HUES48 (cell line): ENCODE measurements at regions not wholly inside any gene's neighbourhood (a gene's known extent, or its start where the extent isn't known, plus 50 kb on each side); places are given as distances from the start of the nearest gene placed in this dataset.

Source experiments
- H3K27ac ChIP-seq: one replicate; pipeline ENCODE4 v1.7.0; 2013; ENCODE audit warnings: low read depth, low read length, inconsistent platforms
- H3K27me3 ChIP-seq: 2 replicates; pipeline ENCODE4 v1.6.1; 2013; ENCODE audit warnings: mild to moderate bottlenecking, low read length; ENCODE audit not compliant: control insufficient read depth, insufficient read depth
- H3K36me3 ChIP-seq: 2 replicates; pipeline ENCODE4 v1.6.1; 2013; ENCODE audit warnings: low read length; ENCODE audit not compliant: control insufficient read depth, insufficient read depth
- H3K4me1 ChIP-seq: 2 replicates; pipeline ENCODE4 v1.6.1; 2013; ENCODE audit warnings: mild to moderate bottlenecking, low read length; ENCODE audit not compliant: control insufficient read depth, insufficient read depth
- H3K4me3 ChIP-seq: 2 replicates; pipeline ENCODE4 v1.5.1; 2013; ENCODE audit warnings: mild to moderate bottlenecking, low read depth, low read length
- H3K9ac ChIP-seq: 2 replicates; pipeline ENCODE4 v1.6.1; 2013; ENCODE audit warnings: mild to moderate bottlenecking, low read depth, low read length, moderate library complexity
- H3K9me3 ChIP-seq: 2 replicates; pipeline ENCODE4 v1.6.1; 2013; ENCODE audit warnings: low read length; ENCODE audit not compliant: control insufficient read depth, insufficient read depth

DNA sequence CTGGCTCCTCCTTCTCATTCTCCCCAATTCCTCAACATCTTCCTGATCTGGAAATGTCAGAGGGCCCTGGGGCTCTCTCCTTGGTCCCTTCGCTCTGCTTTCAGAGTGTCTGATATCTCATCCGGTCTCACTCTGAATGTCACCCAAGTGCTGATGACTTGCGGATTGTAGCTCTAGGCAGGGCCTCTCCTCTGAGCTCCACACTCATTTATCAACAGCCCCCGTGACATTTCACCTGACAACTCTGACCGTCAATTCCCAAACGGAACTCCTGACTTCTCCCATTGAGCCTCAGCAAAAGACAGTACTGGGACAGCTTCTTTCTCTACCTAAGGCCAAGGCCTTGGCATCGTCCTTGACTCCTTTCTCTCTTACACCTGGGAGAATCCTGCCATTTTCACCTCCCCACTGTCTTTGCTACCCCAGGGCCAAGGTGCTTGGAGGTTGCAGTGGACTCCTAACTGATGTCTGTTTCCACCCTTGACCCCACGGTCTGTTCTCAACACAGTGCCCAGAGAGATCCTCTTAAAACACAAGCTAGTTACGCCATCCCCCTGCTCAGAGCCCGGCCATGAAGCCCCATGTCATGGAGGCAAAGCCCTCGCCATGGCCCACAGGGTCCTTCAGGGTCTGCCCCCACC lies 57.5 kb upstream of the THY1 start:
- no peaks in the 10 kb centered on the region for H3K9me3 ChIP-seq
- H3K4me3 ChIP-seq, result no peak overlapping the region
- no peaks in the 10 kb centered on the region for H3K4me1 ChIP-seq
- peaks cover 5% of the 10 kb centered on the region for H3K27me3 ChIP-seq
- no peak overlapping the region for H3K27ac ChIP-seq
- no peaks in the 10 kb centered on the region for H3K36me3 ChIP-seq
- H3K9ac ChIP-seq, result no peak overlapping the region

DNA sequence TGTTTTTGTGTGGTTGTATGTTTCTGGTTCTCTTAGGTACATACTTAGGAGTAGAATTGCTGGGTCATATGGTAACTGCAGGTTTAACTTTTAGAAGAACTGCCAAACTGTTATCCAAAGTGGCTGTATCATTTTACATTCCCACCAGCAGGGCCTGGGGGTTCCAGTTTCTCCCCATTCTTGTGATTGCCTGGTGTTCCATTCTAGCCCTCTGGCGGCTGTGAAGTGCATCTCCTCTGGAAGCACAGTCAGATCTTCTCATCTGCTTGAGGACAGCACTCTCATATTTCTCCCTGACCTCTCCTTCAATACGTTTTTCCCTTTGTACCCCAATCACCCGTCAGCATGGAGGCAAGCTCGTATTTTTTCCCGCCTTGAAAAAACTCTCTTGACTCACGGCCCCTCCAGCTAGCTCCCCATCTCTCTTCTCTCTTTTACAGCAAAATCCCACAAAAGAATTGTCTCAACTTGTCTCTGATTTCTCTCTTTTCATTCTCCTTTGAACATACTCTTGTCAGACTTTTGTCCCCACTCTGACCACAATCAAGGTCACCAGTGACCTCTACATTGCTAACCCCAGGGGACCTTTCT lies 56.8 kb upstream of the THY1 start:
- Histone ChIP-seq H3K4me1 (no peaks in the 10 kb centered on the region), H3K27ac (no peak overlapping the region), H3K36me3 (no peaks in the 10 kb centered on the region), H3K9me3 (no peaks in the 10 kb centered on the region), H3K4me3 (no peak overlapping the region), H3K27me3 (peaks cover 5% of the 10 kb centered on the region), H3K9ac (no peak overlapping the region)

DNA sequence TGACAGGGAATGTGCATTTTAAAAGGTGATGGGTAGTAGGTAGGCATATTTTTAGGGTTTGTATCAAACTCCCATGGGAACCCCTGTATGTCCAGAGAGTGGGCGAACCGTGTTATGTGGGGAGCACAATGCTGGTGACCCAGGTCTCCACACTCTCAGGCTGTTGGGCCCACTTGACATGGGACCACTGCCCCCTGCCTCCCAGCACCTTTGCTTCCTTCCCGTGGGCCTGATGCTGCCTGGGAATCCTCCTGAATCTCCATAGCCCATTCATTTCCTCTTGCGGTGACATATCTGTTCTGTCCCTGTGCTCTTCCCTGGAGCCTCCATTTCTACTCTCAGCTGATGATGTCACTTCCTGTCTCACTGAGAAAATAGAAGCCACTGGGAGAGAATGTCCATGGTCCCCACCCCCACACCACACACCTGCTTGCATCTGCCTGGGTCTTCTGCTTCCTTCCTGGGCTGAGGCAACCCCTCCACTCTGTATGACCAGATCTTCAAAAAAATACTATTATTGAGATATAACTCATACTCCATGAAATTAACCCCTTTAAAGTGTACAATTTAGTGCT lies 55.8 kb upstream of the THY1 start:
- H3K9me3 ChIP-seq, result no peaks in the 10 kb centered on the region
- H3K27me3 ChIP-seq, result peaks cover 5% of the 10 kb centered on the region
- no peak overlapping the region for H3K27ac ChIP-seq
- no peak overlapping the region for H3K4me3 ChIP-seq
- no peaks in the 10 kb centered on the region for H3K36me3 ChIP-seq
- H3K9ac ChIP-seq, result no peak overlapping the region
- no peaks in the 10 kb centered on the region for H3K4me1 ChIP-seq

DNA sequence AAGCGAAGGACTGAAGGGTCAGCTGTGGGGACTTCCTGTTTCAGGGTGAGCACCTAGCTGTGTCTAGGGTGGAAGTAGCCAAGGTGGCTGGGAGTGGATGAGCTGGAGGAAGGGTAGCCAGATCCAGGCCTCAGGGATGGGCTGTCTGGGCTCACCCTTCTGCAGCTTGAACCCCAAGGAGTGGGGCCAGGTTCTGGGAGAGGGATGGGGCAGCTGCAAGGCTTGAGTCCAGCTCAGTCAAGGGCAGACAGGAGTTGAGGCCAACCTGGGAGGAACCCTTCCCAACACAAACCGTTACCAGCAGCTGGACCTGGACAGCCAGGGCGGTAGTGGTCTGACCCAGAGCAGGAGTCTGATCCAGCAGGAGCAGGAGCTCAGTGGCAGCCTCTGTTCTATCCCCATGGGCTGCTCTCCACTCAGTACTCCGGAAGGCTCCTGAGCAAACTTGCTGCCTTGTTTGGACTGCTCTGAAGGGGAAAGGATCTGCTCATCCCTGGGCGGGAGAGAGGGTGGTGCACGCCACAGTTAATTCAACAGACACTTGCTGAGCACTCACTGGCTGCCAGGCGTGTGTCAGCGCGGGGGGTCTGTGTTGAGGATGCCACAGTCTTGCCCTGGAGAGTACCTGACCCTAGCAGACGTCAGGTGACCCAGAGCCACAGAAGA lies 53.8 kb upstream of the THY1 start:
- Histone ChIP-seq H3K27ac (no peak overlapping the region), H3K9ac (no peak overlapping the region), H3K4me1 (no peaks in the 10 kb centered on the region), H3K27me3 (peaks cover 2% of the 10 kb centered on the region), H3K4me3 (no peak overlapping the region), H3K9me3 (no peaks in the 10 kb centered on the region), H3K36me3 (no peaks in the 10 kb centered on the region)

DNA sequence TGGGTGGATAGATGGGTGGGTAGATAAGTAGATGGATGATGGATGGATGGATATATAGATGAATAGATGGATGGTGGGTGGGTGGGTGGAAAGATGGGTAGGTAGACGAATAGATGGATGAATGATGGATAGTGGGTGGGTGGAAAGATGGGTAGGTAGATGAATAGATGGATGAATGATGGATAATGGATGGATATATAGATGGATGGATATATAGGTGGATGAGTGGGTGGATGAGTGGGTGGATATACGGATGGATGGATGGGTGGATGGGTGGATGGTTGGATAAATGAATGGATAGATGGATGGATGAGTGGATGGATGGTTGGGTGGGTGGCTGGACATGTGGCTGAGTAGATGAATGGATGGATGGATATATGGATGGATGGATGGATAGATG lies 53.1 kb upstream of the THY1 start:
- H3K27ac ChIP-seq, result no peak overlapping the region
- no peak overlapping the region for H3K9ac ChIP-seq
- no peaks in the 10 kb centered on the region for H3K27me3 ChIP-seq
- H3K9me3 ChIP-seq, result no peaks in the 10 kb centered on the region
- H3K4me3 ChIP-seq, result no peak overlapping the region
- H3K36me3 ChIP-seq, result no peaks in the 10 kb centered on the region
- H3K4me1 ChIP-seq, result no peaks in the 10 kb centered on the region

DNA sequence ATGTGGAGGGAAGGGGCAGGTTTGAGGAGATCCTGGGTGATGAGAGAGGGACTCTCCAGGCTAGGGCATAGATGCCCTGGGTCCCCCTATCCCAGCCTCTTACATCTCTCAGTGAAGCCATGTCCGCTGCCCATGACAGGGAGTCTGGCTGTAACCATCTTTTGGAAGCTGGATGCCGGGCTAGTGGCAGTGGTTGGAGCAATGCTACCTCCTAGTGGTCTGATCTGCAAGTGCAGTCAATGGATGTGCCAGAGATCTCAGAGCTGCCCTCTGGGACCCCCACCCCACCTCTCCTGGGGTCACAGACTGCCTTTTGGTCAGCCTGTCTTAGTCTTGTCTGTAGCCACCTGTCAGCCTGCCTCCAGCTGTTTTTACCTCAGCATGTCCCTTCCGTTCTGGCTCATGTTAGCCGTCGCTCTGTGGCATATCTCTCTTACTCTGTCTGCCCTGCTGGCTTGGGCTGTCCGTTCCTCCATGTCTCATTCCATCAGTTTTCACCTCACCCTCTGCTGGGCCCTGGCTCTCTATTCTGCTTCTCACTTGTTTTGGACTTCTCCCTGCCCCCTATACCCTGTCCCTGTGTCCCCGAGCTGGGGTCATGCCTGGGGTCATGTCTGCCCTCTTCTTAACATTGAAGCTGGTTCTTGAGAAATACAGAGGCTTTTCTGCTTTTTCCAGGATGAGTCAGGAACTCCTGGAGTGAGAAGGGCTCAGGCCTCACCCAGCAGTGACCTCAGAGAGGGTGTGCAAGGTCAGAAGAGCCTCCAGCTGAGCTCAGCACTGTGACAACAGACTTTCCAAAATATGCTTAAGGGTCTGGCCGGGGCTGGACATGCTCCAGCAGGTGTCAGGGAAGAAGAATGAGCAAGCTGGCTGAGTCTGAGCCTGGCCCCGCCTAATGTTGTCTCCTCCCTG lies 52.0 kb upstream of the THY1 start:
- Histone ChIP-seq H3K4me1 (no peaks in the 10 kb centered on the region), H3K9ac (no peak overlapping the region), H3K27me3 (no peaks in the 10 kb centered on the region), H3K4me3 (no peak overlapping the region), H3K9me3 (no peaks in the 10 kb centered on the region), H3K36me3 (no peaks in the 10 kb centered on the region), H3K27ac (no peak overlapping the region)

DNA sequence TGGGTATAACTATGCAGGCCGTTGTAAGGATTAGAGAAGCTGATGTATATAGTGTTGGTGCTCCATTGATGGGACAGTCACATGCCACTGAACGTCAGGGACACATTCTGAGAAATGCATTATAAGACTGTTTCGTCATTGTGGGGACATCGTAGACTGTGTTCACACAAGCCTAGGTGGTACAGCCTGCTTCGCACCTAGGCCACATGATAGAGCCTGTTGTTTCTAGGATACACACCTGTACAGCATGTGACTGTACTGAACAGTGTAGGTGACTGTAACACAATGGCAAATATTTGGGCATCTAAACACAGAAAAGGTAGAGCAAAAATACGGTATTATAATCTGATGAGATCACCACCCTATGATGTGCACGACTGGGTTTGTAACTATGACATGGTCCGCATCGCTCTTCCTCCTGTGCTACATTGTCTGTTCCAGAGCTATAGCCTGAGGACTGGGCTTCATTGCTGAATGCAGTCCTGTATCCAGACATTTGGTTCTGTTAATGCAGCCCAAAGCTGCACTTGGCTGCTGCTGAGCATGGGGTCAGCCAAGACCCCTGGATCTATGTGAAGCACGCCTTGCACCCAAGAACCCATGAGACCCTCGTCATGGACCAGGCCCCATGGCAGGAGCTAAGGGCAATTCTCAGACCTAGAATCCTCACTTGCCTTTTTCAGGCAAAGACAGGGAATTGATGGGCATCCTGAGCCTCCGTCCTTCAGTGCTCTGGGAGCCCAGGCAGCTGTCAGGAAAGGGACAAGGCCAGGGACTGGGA lies 51.1 kb upstream of the THY1 start:
- no peaks in the 10 kb centered on the region for H3K36me3 ChIP-seq
- H3K27ac ChIP-seq, result no peak overlapping the region
- H3K27me3 ChIP-seq, result no peaks in the 10 kb centered on the region
- no peak overlapping the region for H3K9ac ChIP-seq
- no peaks in the 10 kb centered on the region for H3K4me1 ChIP-seq
- no peaks in the 10 kb centered on the region for H3K9me3 ChIP-seq
- no peak overlapping the region for H3K4me3 ChIP-seq

DNA sequence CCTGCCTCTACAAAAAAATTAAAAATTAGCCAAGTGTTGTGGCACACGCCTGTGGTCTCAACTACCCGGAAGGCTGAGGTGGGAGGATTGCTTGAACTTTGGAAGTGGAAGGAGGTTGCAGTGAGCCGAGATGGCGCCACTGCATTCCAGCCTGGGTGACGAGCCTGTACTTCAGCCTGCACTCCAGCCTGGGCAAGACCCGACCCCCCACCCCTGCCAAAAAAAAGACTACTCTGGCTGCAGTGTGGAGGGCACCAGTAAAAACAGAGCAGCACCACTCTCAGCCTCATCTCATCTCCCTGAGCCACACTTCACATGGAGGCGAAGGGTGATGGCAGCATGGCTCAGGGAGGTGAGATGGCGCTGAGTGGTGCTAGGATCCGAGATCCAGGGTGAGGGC lies 50.3 kb upstream of the THY1 start:
- no peak overlapping the region for H3K9ac ChIP-seq
- no peaks in the 10 kb centered on the region for H3K36me3 ChIP-seq
- no peaks in the 10 kb centered on the region for H3K27me3 ChIP-seq
- no peaks in the 10 kb centered on the region for H3K4me1 ChIP-seq
- no peak overlapping the region for H3K4me3 ChIP-seq
- H3K27ac ChIP-seq, result no peak overlapping the region
- no peaks in the 10 kb centered on the region for H3K9me3 ChIP-seq

DNA sequence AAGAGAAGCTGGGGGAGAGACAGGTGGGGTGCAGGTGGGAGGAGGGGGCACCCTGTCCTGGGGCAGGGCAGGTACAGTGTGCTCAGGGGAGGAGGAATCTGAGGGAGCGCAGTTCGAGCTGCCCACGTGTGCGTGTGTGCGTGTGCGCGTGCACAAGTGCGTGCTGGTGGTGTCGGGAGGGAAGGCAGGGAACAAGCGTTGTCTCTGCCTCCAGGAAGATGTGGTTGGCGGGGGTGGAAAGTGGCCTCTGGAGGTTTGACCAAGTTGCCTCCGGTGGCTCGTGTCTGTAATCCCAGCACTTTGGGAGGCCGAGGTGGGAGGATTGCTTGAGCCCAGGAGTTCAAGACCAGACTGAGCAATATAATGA lies 49.9 kb upstream of the THY1 start:
- Histone ChIP-seq H3K4me3 (no peak overlapping the region), H3K27me3 (no peaks in the 10 kb centered on the region), H3K36me3 (no peaks in the 10 kb centered on the region), H3K27ac (no peak overlapping the region), H3K9me3 (no peaks in the 10 kb centered on the region), H3K9ac (no peak overlapping the region), H3K4me1 (no peaks in the 10 kb centered on the region)
